ENCODE measurements at regions not wholly inside any gene's neighbourhood (a gene's known extent, or its start where the extent isn't known, plus 50 kb on each side); places are given as distances from the start of the nearest gene placed in this dataset.

DNA sequence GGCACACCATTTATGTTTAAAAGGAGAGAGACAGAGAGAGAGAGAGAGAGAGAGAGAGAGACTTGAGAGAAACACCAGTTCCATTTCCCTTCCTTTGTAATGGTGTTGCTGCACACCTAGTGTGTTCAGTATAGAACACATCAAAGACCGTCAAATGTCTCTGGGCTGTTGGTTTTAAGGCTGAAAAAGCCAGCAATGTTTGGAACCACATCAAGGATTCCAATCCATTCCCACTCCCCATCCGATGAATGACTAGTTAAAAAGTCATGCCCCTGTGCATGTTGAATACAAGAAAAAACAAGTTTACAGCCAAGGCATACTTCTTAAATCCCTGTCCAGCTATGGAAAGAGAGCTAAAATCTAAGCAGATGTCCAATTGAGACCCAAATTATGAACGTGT, 83.0 kb upstream of the IFNE start:
- no peak for DNase-seq

- DNase-seq, result no peak
Observed at GRCh38 chr9:21567926-21568325, 85.8 kb upstream of the IFNE start.

GRCh38 chr9:21568484-21568883, 86.4 kb upstream of the IFNE start:
- no peak for DNase-seq

DNA sequence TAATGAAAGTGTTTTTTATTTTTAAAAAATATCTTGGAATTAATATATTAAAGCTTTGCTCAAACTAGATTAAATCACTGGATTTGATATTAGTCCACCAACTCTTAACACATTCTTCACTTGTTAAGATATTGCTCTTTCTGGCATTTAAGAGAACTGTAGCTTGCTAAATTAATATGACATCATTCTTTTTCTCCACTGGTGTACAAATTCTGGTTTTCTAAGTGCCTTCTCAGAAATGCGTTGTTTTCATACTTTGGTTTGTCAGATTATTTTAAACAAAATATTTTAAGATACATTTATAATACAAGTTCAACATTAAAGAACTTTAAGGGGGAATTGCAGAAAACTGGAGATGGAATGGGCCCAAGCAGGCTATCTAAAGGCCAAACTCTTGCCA, 87.6 kb upstream of the IFNE start:
- no peak for DNase-seq

- no peak for DNase-seq
Observed at GRCh38 chr9:21570643-21571275, 88.6 kb upstream of the IFNE start.

DNA sequence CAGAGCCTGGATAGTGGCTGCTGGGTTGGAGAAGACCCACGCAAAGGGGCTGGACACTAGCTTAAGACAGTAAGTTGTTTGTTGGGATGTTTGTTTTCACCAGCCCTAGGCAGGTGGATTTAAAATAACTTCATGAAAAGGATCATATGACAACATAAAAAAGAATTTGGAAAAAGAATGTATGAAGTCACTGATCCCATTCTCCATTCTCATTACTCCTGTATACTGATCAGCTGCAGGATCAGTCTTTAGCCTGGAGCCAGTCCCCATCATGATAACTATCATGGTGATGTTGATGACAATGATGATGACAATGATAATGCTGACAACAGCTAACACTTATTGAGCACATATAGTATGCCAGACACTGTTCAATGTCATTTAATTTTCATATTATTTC, 92.1 kb upstream of the IFNE start:
- DNase-seq, result no peak

DNA sequence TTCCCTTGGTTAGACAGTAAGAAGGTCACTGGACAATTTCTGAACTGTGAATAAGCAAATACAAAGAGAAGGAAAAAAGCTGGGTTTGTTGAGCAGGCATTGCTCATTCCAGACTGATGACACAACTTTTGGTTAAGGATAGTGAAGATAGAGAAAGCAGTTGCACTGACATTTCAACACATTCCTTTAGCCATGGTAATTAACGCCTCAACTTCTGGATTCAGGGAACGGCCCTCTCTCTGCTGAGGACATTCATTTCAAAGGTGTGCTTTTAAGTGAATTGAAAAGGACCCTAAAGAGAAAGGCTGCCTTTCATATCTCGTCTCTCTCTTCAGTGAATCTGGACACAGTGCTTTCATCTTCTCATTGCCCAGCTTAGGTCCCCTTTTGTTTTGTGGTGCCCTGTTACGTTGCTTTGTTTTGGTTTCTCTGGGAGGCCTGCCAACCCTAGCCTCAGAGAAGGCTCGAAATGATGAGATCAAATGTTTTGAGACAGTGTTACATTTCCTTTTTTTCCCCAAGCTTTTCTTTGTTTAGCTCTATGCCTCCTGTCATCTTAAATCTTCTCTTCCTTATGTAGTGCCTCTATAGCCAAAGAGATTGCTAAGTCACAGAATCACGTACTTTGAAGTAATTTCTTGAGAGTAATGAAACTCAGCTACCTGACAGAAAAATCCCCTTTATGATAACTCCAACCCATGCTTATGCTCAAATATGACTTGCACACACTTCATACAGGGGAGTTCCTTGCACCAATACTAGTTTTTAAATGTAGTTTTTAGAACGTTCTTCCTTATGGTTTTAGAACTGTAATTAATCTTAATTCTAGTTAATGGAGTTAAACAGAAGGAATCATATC, 94.4 kb upstream of the IFNE start:
- DNase-seq, result peak; percentile 34

DNA sequence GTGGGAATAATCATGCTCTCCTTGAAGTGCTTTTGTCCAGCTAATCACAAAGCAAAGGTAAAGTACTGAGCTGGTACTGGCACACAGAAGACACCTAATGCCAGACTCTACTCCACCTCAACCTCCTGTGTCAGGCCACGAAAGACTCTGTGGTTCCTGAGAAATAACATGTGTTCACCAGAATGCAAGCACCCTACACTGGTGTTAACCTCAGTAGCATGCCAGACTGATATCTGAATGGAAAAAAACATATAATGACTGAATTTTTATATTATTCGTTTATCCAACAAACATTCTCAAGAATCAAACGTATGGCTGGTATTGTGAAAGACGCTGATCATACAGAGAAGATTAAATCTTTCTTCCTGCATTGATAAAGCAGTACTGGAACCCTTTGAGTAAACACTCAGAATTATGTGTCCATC, 97.1 kb upstream of the IFNE start:
- peak; percentile 55 for DNase-seq

DNA sequence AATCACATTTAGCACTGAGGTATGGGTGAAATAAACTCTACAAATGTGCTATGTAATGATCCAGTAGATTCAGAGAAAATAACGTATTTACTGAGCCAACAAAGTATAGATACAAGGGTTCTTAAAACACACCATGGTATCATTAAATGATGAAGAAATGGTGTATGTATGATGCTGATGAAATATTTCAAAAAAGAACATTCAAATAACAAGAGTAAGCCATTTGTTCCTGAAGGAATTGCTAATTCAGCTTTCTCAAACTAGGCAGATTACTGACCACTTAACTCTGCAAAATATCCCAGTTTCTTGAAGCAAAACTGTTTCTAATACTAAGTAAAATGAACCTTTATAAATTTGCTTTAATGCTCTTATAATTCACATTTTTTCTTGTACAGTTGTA, 97.6 kb upstream of the IFNE start:
- no peak for DNase-seq

GRCh38 chr9:21580636-21581378, 98.7 kb upstream of the IFNE start:
- DNase-seq, result no peak

DNA sequence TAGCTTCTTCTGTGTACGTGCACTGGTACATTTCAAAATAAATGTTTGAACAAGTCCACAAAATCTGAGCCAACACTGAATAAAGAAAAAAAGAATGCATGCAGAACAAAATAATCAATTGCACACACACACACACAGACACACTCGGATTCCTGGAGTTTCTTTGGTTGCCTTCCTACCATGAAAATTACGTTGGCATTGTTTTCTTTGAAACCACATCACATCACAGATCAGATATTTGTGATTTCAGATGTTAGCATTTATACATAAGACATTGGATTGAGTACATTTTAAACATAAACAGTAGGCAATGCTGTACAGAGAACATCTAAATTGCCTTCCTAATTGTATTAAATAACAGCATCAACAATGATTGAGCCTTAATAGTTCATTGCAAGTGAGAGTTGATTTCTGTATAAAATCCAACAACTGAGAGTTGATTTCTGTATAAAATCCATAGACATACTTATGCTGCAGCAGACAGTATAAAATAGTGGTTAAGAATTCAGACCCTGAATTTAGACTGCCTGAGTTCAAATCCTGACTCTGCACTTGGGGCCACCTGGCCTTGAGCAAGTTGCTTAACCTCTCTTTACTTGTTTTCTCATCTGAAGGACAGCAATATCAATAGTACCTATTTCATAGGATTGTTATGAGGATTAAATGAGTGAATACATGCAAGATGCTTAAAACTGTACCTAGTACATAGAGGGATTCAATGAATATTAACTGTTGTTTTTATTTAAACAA, 101.7 kb upstream of the IFNE start:
- no peak for DNase-seq

- DNase-seq, result no peak
Observed at GRCh38 chr9:21584890-21585289, 102.8 kb upstream of the IFNE start.

DNA sequence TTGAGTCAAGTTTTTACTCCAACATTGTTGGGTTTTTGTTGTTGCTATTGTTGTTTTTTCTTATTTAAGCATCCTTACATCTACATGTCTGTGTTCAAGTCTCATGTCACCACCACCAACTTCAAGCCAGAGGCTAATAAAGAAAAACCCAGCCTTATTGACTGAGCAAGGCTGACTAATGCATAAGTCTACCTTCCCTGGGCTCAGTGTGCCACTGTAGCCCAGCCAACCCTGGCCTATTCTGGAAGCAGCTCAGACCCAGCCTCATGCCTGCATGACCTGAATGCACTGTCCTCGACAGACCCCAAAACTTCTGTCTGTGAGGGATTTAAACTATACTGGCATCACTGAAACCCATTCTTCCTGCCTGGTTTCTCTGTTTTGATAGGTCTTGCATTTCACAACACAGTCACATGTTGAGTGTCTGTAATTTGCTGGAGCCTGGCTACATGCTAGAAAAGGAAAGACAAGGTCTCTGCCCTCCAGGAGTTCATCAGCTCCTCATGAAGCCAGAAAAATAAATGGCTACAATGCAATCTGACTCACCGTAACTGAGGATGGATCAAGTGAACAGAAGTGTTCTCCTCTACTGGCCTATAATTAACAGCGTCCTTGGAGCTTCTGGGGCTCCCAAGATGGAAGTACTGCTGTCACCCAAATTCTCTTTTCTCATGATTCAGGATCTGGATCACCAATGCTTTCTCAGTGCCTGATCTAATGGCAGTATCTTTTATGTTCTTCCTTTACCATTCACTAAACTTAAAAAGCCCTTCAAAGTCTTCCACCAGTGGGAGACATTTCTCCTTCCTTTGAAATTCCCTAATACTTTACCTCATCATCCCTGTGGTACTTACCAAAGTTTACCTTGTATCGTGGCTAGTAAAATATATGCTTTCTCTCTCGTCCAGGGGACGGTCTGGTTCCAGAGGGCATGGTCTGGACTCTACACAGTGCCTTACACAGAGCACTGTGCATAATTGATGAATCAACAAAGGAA, 103.9 kb upstream of the IFNE start:
- DNase-seq, result no peak

- DNase-seq, result no peak
Observed at GRCh38 chr9:21589344-21590056, 107.4 kb upstream of the IFNE start.

GRCh38 chr9:21590058-21590996, 108.2 kb upstream of the IFNE start:
- DNase-seq, result no peak

DNA sequence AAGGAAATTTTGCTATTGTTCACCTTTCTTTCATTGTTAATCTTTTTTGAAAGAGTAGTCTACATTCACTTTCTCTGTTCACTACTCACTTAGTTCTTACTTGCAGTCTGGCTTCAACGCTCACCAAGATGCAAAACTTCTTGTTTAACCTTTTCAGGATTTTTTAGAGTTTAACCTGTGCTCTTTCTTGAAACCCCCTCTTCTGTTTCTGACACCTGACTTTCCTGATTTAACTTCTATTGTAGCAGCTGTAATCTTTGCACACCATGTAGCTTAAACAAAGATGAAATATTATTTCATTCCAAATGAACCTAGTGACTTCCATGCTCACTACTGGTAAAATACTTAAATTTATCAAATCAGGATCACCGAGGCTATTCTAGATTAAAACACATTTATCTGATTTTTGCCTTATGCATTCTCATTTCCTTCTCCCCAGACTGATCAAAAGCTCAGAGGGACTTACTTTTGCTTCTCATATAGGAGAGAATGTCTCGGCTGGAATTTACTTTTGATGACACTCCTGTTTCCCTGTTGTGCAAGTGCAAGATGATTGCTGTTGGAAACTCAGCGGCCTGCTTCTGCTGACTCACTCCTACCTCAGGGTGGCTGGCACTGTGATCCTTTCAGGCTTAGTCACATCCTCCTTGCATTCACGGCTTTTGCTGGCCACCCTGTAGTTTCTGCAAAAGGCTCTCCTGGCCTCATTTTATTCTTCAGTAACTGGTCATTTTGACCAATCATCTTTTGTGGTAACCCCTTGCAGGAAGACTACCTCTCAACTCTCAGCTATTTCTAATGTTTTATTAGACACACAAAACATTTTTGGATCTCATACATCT, 109.3 kb upstream of the IFNE start:
- DNase-seq, result no peak

GRCh38 chr9:21592063-21592338, 109.9 kb upstream of the IFNE start:
- no peak for DNase-seq

DNA sequence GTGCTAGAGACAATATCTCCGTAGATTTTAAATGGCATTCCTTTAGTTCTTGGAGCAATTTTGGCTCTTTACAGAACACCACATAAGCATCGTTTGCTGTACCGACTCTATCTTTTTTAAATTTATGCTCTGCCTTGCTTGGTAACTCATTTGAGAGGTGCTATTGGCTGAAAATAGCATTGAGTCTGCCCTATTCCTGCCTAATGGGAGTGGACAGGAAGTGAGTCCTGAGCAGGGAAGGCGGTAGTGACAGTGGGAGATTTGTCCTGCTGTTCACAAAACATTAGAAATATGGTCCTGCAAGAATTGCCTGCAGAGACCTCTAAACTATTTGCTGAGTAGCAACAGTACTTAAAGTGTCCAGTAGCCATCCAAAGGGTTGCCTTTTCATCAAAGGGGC, 115.2 kb upstream of the IFNE start:
- DNase-seq, result no peak

DNA sequence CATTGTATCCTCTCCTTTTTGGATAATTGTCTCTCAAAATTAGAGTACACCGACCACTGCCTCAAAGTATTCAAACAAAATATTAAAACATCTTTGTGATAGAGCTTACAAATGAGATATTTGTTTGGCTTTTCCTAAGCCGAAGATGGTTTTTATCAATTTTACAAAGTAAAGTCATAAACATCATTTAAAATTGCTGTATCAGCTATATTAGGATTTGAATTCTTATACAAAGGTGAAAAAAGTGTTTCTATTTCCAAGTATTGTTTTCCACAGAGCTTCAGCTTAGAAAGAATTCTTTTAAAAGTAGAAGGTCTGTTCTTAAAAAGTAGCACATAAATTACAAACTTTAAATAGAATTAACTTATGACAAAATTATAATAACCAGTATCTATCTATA, 116.6 kb upstream of the IFNE start:
- no peak for DNase-seq
